ENCODE measurements at regions not wholly inside any gene's neighbourhood (a gene's known extent, or its start where the extent isn't known, plus 50 kb on each side); places are given as distances from the start of the nearest gene placed in this dataset.

- TF ChIP-seq E2F6 (IDR thresholded peaks at IDR 0.05) (no peak), ZNF274 (IDR thresholded peaks at IDR 0.05; ENCODE audit: borderline replicate concordance, extremely low read depth, low read length) (no peak), CREB1 (IDR thresholded peaks at IDR 0.05) (no peak), EP300 (IDR thresholded peaks at IDR 0.05; ENCODE audit: borderline replicate concordance in 1 of 2, low read depth in 2 of 2, low read length in 2 of 2) (no peak), TCF12 (IDR thresholded peaks at IDR 0.05; ENCODE audit: low read depth, low read length) (no peak), EZH2 (IDR thresholded peaks at IDR 0.05; ENCODE audit: low read depth, low read length, severe bottlenecking) (no peak), TEAD4 (IDR thresholded peaks at IDR 0.05; ENCODE audit: low read depth, low read length) (no peak), TBP (IDR thresholded peaks at IDR 0.05; ENCODE audit: low read depth, low read length) (no peak)
Measured at GRCh38 chr12:115700081-115700480, 577.4 kb downstream of the MED13L start (continued).

Data from H1 (cell line).